SU-DHL-6 (cell line): ENCODE measurements at regions not wholly inside any gene's neighbourhood (a gene's known extent, or its start where the extent isn't known, plus 50 kb on each side); places are given as distances from the start of the nearest gene placed in this dataset.

Source experiments
- CTCF ChIP-seq: fragments of 200-600 bp; sonication (generic); IDR thresholded peaks from one replicate; pipeline ENCODE4 v1.5.1; 2017; ENCODE audit warnings: antibody characterized with exemption, mild to moderate bottlenecking, low read length, moderate library complexity; ENCODE audit not compliant: insufficient read depth, poor library complexity, severe bottlenecking
- EZH2phosphoT487 ChIP-seq: fragments of 200-600 bp; sonication (generic), shearing (Covaris generic); conservative IDR thresholded peaks from 2 replicates; pipeline ENCODE4 v1.6.1; 2018; ENCODE audit warnings: mild to moderate bottlenecking, antibody characterized with exemption, low read length, moderate library complexity, mixed read lengths

- TF ChIP-seq CTCF = no peak
- no peak for TF ChIP-seq EZH2phosphoT487
Measured at GRCh38 chr2:18643326-18644114, 54.2 kb upstream of the NT5C1B start.
